OCI-LY1 (cell line): ENCODE measurements at regions not wholly inside any gene's neighbourhood (a gene's known extent, or its start where the extent isn't known, plus 50 kb on each side); places are given as distances from the start of the nearest gene placed in this dataset.

Source experiments
- H2AFZ ChIP-seq: fragments of 200-600 bp; sonication (generic), shearing (Covaris generic); 2 replicates; pipeline ENCODE4 v1.6.0; 2014; ENCODE audit warnings: antibody characterized with exemption, mild to moderate bottlenecking, low read length
- H3F3A ChIP-seq: fragments of 200-600 bp; sonication (generic), shearing (Covaris generic); 2 replicates; pipeline ENCODE4 v1.6.0; 2014; ENCODE audit warnings: mild to moderate bottlenecking, antibody characterized with exemption, low read length, moderate library complexity; ENCODE audit not compliant: insufficient read depth
- H3K27ac ChIP-seq: fragments of 200-600 bp; sonication (generic); 2 replicates; pipeline ENCODE4 v1.5.1; 2014; ENCODE audit warnings: low read length, mixed run types, mild to moderate bottlenecking, low read depth; ENCODE audit not compliant: poor library complexity, severe bottlenecking
- H3K27me3 ChIP-seq: fragments of 200-600 bp; sonication (generic); 2 replicates; pipeline ENCODE4 v1.6.0; 2014; ENCODE audit warnings: antibody characterized with exemption, mild to moderate bottlenecking, low read length, moderate library complexity; ENCODE audit not compliant: insufficient read depth
- H3K36me3 ChIP-seq: fragments of 200-600 bp; sonication (generic); 2 replicates; pipeline ENCODE4 v1.6.1; 2014; ENCODE audit warnings: mild to moderate bottlenecking, antibody characterized with exemption, low read length, moderate library complexity, mixed read lengths; ENCODE audit not compliant: insufficient read depth
- H3K4me1 ChIP-seq: fragments of 200-600 bp; sonication (generic); 2 replicates; pipeline ENCODE4 v1.5.1; 2014; ENCODE audit warnings: mild to moderate bottlenecking, low read length, moderate library complexity; ENCODE audit not compliant: insufficient read depth, severe bottlenecking
- H3K4me2 ChIP-seq: fragments of 200-600 bp; sonication (generic), shearing (Covaris generic); 2 replicates; pipeline ENCODE4 v1.6.1; 2014; ENCODE audit warnings: low read length
- H3K4me3 ChIP-seq: fragments of 200-600 bp; sonication (generic); 2 replicates; pipeline ENCODE4 v1.5.1; 2014; ENCODE audit warnings: low read length, low read depth, mild to moderate bottlenecking, mixed read lengths; ENCODE audit not compliant: poor library complexity, severe bottlenecking
- H3K79me2 ChIP-seq: fragments of 200-600 bp; shearing (Covaris generic); 2 replicates; pipeline ENCODE4 v1.6.1; 2016; ENCODE audit warnings: mixed run types, low read length, mixed read lengths; ENCODE audit not compliant: insufficient read depth
- H3K9ac ChIP-seq: fragments of 200-600 bp; sonication (generic), shearing (Covaris generic); 2 replicates; pipeline ENCODE4 v1.6.1; 2014; ENCODE audit warnings: mild to moderate bottlenecking, low read length, mixed read lengths
- H3K9me2 ChIP-seq: fragments of 200-600 bp; sonication (generic), shearing (Covaris generic); 2 replicates; pipeline ENCODE4 v1.6.1; 2014; ENCODE audit warnings: low read depth, mild to moderate bottlenecking, low read length, mixed read lengths
- H3K9me3 ChIP-seq: fragments of 200-600 bp; shearing (Covaris generic); 2 replicates; pipeline ENCODE4 v1.6.1; 2014; ENCODE audit warnings: low read length, mixed read lengths
- H4K20me1 ChIP-seq: fragments of 200-600 bp; sonication (generic), shearing (Covaris generic); 2 replicates; pipeline ENCODE4 v1.6.0; 2016; ENCODE audit warnings: mild to moderate bottlenecking, low read length; ENCODE audit not compliant: insufficient read depth
- EZH2 ChIP-seq: fragments of 200-600 bp; sonication (generic), shearing (Covaris generic); IDR thresholded peaks from 2 replicates; pipeline ENCODE4 v1.8.0; 2017; ENCODE audit warnings: borderline replicate concordance, mixed run types, mild to moderate bottlenecking, antibody characterized with exemption, low read length, moderate library complexity, mixed read lengths
- TF ChIP-seq, protein P1 (sequence below): fragments of 200-600 bp; sonication (generic), shearing (Covaris generic); IDR thresholded peaks from 2 replicates; pipeline ENCODE4 v1.5.1; 2017; ENCODE audit warnings: mild to moderate bottlenecking, antibody characterized with exemption, low read length, moderate library complexity, mixed read lengths

DNA sequence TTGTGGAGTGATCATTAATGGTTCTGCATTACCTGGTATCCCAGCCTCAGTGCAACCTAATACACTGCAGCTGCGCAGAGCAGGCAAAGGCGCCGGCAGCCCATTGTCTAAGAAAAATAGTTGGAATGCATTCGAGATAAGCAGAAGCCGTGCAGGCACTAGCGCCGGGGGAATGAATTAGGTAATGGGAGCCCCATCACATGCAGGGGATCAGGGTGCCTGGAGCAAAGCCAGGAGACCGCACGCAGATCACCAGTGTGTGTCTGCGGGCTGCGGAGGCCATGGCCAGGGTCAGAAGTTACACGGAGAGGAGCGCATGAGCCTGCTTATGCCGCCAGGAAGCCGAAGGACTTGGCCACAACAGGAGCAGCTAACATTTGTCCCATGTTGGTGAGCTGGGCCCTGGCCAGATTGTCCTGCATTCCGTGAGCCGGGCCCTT, 156.8 kb downstream of the DLL1 start:
- Histone ChIP-seq H3K4me3 (no peak overlapping the region), H3K4me2 (no peak overlapping the region), H2AFZ (no peak overlapping the region), H4K20me1 (no peaks in the 10 kb centered on the region), H3K4me1 (no peaks in the 10 kb centered on the region), H3K9ac (no peak overlapping the region), H3K36me3 (no peaks in the 10 kb centered on the region), H3F3A (no peaks in the 10 kb centered on the region), H3K79me2 (no peaks in the 10 kb centered on the region), H3K9me2 (no peaks in the 10 kb centered on the region), H3K9me3 (no peaks in the 10 kb centered on the region), H3K27ac (no peak overlapping the region), H3K27me3 (no peaks in the 10 kb centered on the region)
- TF ChIP-seq, protein P1, sequence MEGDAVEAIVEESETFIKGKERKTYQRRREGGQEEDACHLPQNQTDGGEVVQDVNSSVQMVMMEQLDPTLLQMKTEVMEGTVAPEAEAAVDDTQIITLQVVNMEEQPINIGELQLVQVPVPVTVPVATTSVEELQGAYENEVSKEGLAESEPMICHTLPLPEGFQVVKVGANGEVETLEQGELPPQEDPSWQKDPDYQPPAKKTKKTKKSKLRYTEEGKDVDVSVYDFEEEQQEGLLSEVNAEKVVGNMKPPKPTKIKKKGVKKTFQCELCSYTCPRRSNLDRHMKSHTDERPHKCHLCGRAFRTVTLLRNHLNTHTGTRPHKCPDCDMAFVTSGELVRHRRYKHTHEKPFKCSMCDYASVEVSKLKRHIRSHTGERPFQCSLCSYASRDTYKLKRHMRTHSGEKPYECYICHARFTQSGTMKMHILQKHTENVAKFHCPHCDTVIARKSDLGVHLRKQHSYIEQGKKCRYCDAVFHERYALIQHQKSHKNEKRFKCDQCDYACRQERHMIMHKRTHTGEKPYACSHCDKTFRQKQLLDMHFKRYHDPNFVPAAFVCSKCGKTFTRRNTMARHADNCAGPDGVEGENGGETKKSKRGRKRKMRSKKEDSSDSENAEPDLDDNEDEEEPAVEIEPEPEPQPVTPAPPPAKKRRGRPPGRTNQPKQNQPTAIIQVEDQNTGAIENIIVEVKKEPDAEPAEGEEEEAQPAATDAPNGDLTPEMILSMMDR: no peak
- no peak for TF ChIP-seq EZH2

GRCh38 chr6:170132561-170132991, 158.3 kb downstream of the DLL1 start:
- no peaks in the 10 kb centered on the region for H3K4me1 ChIP-seq
- no peaks in the 10 kb centered on the region for H3K9me2 ChIP-seq
- H3K4me3 ChIP-seq: no peak overlapping the region
- H3K79me2 ChIP-seq: no peaks in the 10 kb centered on the region
- H2AFZ ChIP-seq: no peak overlapping the region
- H3K27ac ChIP-seq: no peak overlapping the region
- H3F3A ChIP-seq: no peaks in the 10 kb centered on the region
- TF ChIP-seq EZH2: no peak
- TF ChIP-seq, protein P1: no peak
- no peaks in the 10 kb centered on the region for H3K27me3 ChIP-seq
- H3K4me2 ChIP-seq: no peak overlapping the region
- no peaks in the 10 kb centered on the region for H3K9me3 ChIP-seq
- no peaks in the 10 kb centered on the region for H3K36me3 ChIP-seq
- H4K20me1 ChIP-seq: no peaks in the 10 kb centered on the region
- no peak overlapping the region for H3K9ac ChIP-seq

DNA sequence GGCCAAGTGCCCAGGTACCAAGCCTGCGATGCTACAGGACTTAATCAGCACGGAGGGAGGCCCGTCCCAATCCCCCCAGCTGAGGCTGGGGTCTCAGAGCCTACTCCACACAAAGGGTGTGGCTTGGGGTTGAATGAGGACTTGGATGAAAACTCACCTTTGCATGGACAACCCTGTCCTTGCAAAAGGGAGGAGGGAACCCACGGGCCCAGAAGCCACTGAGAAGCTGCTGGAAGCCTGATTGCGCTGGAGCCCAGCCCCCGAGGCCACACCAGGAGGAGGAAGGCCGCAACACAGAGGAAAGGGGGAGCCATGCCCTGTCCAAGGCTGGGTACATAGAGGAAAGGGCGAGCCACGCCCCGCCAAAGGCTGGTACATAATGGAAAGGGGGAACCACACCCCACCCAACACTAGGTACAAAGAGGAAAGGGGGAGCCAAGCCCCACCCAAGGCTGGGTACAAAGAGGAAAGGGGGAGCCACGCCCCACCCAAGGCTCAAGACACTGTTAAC, 158.8 kb downstream of the DLL1 start:
- H3K27ac ChIP-seq: no peak overlapping the region

More for the DNA sequence above, 158.8 kb downstream of the DLL1 start:
- Histone ChIP-seq H3K4me3 (no peak overlapping the region), H3K9ac (no peak overlapping the region), H3K9me2 (no peaks in the 10 kb centered on the region), H3K9me3 (no peaks in the 10 kb centered on the region), H3K36me3 (no peaks in the 10 kb centered on the region), H3K27me3 (no peaks in the 10 kb centered on the region), H3K4me2 (no peak overlapping the region), H4K20me1 (no peaks in the 10 kb centered on the region), H3F3A (no peaks in the 10 kb centered on the region), H3K4me1 (no peaks in the 10 kb centered on the region), H3K79me2 (no peaks in the 10 kb centered on the region), H2AFZ (no peak overlapping the region)
- no peak for TF ChIP-seq EZH2
- TF ChIP-seq, protein P1: no peak
